Hepatocyte (in vitro differentiated cells): ENCODE measurements at regions not wholly inside any gene's neighbourhood (a gene's known extent, or its start where the extent isn't known, plus 50 kb on each side); places are given as distances from the start of the nearest gene placed in this dataset.

Experiments used
- EZH2 ChIP-seq: fragments of 200-600 bp; sonication (generic); IDR thresholded peaks from 2 replicates; pipeline ENCODE4 v1.6.1; 2016; ENCODE audit warnings: antibody characterized with exemption, mild to moderate bottlenecking, borderline replicate concordance
- TF ChIP-seq, protein P1 (sequence below): fragments of 200-600 bp; sonication (generic); IDR thresholded peaks from 2 replicates; pipeline ENCODE4 v1.5.1; 2016; ENCODE audit warnings: antibody characterized with exemption, mild to moderate bottlenecking; ENCODE audit not compliant: poor library complexity

GRCh38 chr17:77877036-77877435 is 81.5 kb upstream of the TNRC6C start:
- TF ChIP-seq, protein P1, sequence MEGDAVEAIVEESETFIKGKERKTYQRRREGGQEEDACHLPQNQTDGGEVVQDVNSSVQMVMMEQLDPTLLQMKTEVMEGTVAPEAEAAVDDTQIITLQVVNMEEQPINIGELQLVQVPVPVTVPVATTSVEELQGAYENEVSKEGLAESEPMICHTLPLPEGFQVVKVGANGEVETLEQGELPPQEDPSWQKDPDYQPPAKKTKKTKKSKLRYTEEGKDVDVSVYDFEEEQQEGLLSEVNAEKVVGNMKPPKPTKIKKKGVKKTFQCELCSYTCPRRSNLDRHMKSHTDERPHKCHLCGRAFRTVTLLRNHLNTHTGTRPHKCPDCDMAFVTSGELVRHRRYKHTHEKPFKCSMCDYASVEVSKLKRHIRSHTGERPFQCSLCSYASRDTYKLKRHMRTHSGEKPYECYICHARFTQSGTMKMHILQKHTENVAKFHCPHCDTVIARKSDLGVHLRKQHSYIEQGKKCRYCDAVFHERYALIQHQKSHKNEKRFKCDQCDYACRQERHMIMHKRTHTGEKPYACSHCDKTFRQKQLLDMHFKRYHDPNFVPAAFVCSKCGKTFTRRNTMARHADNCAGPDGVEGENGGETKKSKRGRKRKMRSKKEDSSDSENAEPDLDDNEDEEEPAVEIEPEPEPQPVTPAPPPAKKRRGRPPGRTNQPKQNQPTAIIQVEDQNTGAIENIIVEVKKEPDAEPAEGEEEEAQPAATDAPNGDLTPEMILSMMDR: no peak
- TF ChIP-seq EZH2: no peak
